ENCODE measurements at regions not wholly inside any gene's neighbourhood (a gene's known extent, or its start where the extent isn't known, plus 50 kb on each side); places are given as distances from the start of the nearest gene placed in this dataset.

- FAIRE-seq: no peak
- no peak for DNase-seq (ENCODE audit: insufficient read length, low spot score)
These were observed 280.5 kb upstream of the MMS22L start for GRCh38 chr6:97563529-97563928.

- FAIRE-seq: no peak
- DNase-seq (ENCODE audit: insufficient read length, low spot score): no peak
These were observed 289.9 kb upstream of the MMS22L start for GRCh38 chr6:97572943-97573342.

- FAIRE-seq: no peak
- DNase-seq (ENCODE audit: insufficient read length, low spot score): no peak
These were observed 303.3 kb upstream of the MMS22L start for GRCh38 chr6:97586344-97586743.

DNA sequence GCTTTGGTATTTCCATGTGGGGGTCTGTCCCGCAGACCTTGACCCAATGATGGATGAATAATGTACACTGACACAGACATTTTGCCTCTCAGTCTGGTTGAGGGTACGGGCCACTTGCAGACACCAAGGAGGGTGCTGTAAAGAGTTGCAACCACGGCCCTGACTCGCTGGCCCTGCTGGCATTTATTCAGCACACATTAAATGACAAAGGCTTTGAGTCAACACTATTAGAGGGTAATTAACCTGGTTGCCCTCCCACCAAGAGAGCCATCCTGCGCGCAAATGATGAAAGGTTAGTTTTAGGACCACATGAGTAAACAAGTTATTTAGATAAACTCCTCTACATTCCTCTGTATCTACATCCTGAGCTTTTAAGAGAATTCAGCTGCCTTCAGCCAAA, 308.9 kb upstream of the MMS22L start:
- DNase-seq (ENCODE audit: insufficient read length, low spot score) (no peak), FAIRE-seq (no peak)

DNA sequence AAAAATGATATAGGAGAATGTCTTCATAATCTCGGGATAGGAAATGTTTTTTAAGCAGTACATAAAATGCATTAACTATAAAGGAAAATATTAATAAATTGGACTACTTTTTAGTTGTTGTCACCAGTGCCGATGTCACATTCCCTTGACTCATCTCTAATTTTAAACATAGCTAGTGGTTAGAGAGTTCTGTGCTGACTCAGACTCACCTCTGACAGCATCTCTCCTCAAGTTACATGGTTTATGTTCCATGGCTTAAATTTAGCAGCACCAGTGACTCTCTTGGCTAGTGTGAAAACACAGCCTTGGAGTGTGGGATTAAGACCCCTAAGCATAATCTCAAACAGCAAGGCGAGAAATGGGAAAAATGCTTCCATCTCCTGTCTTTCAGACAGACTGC, 311.8 kb upstream of the MMS22L start:
- FAIRE-seq (no peak), DNase-seq (ENCODE audit: insufficient read length, low spot score) (no peak)

GRCh38 chr6:97621111-97621510, 338.1 kb upstream of the MMS22L start:
- DNase-seq (ENCODE audit: insufficient read length, low spot score) (no peak), FAIRE-seq (no peak)

- FAIRE-seq: no peak
- no peak for DNase-seq (ENCODE audit: insufficient read length, low spot score)
These were observed 343.8 kb upstream of the MMS22L start for GRCh38 chr6:97626671-97627441.

DNA sequence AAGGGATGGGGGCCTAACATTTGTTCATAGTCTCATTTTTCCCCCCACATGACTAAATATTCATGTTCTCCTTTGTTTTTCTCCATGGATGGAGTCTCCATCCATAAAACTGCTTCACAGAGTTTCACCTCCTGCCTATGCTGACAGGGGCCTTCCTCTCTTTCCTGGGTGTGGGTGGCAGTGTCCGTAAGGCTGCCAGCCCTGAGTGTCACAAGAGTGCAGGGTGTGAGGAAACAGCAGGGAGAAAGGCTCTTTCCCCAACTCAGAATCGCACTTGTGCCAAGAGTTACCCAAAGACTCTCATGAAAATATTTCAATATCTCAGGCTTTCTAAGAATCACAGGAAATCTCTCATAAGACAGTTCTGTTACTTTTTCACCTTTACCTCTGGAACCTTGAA, 346.2 kb upstream of the MMS22L start:
- FAIRE-seq (no peak), DNase-seq (ENCODE audit: insufficient read length, low spot score) (no peak)

GRCh38 chr6:97630604-97631003, 347.6 kb upstream of the MMS22L start:
- FAIRE-seq (no peak), DNase-seq (ENCODE audit: insufficient read length, low spot score) (no peak)

DNA sequence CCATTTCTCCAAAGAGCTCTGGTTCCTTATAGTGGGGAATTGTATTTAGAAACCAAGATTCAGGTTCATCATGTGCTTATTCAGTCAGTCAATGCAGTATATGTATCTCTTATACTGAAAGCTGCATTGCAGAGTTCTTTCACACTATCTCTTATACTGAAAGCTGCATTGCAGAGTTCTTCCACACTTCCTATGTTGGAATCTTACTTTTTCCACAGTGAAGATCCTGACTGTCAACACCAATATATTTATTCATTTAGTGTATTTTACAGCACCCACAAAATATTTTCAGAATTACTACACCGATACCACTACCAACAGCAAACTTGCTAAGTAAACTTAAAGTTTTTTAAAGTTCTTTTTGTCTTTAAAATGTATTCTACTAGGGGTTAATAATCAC, 349.3 kb upstream of the MMS22L start:
- FAIRE-seq: no peak
- DNase-seq (ENCODE audit: insufficient read length, low spot score): no peak

- DNase-seq (ENCODE audit: insufficient read length, low spot score): no peak
- no peak for FAIRE-seq
These were observed 356.7 kb upstream of the MMS22L start for GRCh38 chr6:97639702-97640101.

DNA sequence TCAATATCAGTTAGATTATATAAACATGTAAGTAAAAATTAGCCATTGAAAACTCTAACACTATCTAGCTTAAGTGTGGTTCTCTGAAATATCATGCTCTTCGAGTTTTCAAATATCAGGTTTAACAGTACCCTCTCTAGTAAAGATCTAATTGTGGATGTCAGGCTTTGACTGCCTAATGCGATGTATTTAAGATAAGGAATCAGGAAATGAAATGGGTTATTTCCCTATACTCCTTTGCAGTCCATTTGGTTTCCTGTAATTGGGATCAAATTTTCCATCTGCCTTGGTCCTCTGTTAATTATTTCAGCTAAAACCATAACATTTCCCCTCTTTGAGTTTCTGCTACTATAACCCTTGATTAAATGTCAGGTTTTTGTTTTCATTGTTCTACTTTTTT, 361.3 kb upstream of the MMS22L start:
- no peak for FAIRE-seq
- DNase-seq (ENCODE audit: insufficient read length, low spot score): no peak

- peak; percentile 21 for FAIRE-seq
- no peak for DNase-seq (ENCODE audit: insufficient read length, low spot score)
These were observed 362.7 kb upstream of the MMS22L start for GRCh38 chr6:97645757-97646156.

GRCh38 chr6:97653076-97653475, 370.1 kb upstream of the MMS22L start:
- no peak for FAIRE-seq
- no peak for DNase-seq (ENCODE audit: insufficient read length, low spot score)

DNA sequence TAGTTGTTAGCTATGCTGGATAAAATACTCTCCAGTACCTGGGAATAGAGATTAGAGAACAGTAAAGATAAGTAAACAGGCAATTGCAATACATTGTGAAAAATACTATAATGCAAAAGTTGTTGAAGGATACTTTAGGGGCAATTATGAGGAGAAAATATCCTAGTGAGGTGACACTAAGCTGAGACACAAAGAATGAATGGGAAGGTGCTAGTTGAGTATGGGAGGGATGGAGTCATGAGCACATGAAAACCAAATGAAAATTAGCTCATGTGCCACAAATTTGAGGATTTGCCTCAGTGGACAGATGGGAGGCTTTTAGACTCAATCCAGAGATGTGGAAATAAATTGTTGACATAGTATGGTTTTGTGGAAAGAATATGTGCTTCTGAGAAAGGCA, 370.5 kb upstream of the MMS22L start:
- FAIRE-seq: no peak
- no peak for DNase-seq (ENCODE audit: insufficient read length, low spot score)

DNA sequence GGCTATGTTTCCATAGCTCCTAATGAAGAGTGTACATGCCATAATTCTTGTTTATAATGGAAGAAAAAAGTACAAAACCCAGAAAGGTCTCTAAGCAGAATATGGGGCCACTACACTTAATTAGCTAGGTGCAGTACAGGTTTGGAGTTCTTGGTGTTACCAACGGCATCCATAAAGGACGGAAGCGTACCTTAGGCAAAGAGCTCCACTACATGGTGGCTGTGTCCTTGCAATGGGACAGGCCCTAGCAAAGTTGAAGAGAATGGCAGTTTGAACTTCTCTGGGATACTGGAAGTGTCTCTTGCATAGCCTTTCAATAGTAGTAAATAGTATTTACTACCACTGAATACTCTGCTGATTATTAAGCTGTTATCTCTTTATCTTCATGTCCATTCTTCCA, 371.7 kb upstream of the MMS22L start:
- DNase-seq (ENCODE audit: insufficient read length, low spot score): no peak

GRCh38 chr6:97656236-97656635, 373.2 kb upstream of the MMS22L start:
- DNase-seq (ENCODE audit: insufficient read length, low spot score) (no peak), FAIRE-seq (no peak)

More for the DNA sequence above, 371.7 kb upstream of the MMS22L start:
- no peak for FAIRE-seq

DNA sequence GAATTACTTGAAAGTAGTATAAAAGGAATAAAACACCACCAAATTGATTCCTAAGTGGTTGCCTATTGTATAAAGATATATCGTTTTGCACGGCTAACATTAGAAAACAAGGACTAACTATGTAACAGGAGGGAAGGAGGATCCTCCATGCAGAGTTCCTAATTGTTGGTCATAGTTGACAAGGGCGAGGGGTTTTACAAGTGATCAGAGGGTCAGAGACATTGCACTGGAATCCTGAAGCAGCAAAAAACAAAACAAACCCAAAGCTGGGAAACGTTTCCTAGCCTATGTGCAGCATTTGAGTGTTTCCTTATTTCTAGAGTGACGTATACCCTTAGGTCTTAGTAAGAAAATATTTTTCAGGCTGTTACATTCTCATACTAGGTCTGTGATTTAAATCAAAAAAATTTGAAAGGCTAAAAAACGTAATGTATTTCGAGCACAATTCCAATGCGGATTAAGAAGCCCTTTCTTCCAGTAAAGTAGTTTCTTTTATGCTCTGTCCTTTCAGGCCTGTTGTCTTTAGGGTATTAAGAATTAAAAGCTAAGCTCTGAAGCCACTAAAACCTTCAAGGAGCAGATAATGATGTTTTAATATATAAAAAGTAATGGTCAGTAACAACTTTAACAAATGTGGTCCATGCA, 373.8 kb upstream of the MMS22L start:
- FAIRE-seq (no peak), DNase-seq (ENCODE audit: insufficient read length, low spot score) (no peak)

DNA sequence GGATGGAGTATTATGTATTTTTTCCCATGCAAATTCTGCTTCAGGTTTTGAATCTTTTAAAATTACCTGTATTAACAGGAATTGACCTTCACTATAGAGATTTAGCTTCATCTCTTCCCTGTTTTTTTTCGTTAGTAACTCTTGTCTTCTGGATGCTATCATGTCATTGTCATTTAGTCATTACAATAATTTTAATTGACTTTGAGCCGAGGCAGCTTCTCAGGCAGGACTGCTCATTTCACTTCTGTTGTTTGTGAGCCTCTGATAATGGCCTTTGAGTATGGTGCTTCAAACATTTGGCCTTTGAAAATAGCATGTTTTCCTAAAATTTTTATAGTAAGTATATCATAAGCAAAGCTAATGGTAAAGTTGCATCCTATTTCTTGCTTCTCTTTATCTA, 375.1 kb upstream of the MMS22L start:
- no peak for FAIRE-seq
- no peak for DNase-seq (ENCODE audit: insufficient read length, low spot score)

DNA sequence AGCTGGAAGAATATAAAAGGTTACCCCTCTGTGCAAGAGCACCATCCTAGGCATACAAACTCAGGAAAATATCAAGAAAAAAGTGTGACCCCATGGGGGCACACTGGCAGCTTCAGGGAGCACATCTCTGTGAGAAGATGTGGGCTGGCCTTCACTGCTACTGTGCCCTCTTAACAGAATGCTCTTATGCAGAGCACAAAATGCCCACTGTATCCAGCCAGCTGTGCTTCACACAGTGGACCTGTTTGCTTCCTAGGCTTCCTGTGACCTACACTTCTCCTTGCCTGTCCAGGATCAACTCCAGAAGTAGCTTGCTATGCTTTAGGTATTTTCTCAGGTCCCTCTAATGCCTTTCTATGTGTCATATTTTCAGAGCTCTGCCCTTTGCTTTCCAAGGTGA, 380.2 kb upstream of the MMS22L start:
- FAIRE-seq: no peak
- DNase-seq (ENCODE audit: insufficient read length, low spot score): no peak

- DNase-seq (ENCODE audit: insufficient read length, low spot score) (no peak), FAIRE-seq (no peak)
These were observed 382.4 kb upstream of the MMS22L start for GRCh38 chr6:97665446-97665845.

DNA sequence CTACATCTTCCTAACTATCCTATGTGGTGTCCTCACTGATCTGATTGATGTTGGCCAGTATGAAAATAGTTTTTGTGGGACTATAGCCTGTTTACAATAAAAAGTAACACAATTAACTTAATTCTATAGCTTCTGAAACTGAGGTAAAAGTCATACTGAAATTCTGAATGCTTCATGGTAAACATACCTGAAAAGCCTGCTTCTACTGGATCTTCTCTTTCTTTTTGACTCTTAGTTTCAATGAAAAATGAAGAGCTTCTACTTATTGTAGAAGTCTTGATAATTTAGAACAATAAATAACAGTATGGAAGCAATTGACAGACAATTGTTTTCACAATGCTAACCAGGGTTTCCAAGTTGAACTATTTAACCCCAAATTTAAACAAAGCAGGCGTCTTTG, 383.9 kb upstream of the MMS22L start:
- FAIRE-seq (no peak), DNase-seq (ENCODE audit: insufficient read length, low spot score) (no peak)

DNA sequence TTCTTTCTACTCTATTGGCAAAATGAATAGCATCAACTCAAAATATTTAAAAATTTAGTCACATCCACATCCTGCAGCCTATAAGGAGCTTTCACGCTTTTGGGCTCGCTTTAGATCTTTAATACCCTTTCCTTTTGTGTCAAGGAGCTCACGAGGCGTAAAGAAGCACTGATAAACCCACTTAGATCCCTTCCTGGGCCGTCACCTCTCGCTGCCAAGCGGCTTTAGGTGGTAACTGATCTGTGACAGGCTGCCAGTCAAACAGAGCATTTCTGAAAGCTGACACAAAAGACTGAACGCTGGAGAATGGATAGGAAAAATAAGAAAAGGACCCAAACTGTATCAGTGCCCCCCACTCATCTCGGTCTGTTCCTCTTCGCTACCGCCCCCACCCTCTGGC, 385.7 kb upstream of the MMS22L start:
- DNase-seq (ENCODE audit: insufficient read length, low spot score): no peak
- FAIRE-seq: peak; percentile 55
